Natural killer cell (primary cell): ENCODE measurements at regions not wholly inside any gene's neighbourhood (a gene's known extent, or its start where the extent isn't known, plus 50 kb on each side); places are given as distances from the start of the nearest gene placed in this dataset.

Experiments used
- ATAC-seq, 3 donors: fragments of 150-1000 bp in 2 of 3; fragments of 200-7000 bp in 1 of 3; cut with Tn5 transposase; 1 replicate in 1 of 3; 2 replicates in 2 of 3; pipeline ENCODE4 v1.10.0; 2021; ENCODE audit warnings: mild to moderate bottlenecking in 2 of 3, moderate library complexity in 2 of 3
- DNase-seq, 2 donors: peaks; one replicate each; pipeline versions ENCODE4 v3.0.0 to v3.0.0-alpha.2; 2013 to 2021; ENCODE audit warnings: mixed read lengths in 1 of 2
- H3K27ac ChIP-seq: one replicate; pipeline ENCODE4 v1.5.1; 2013; ENCODE audit warnings: mild to moderate bottlenecking, low read length
- H3K27me3 ChIP-seq: one replicate; pipeline ENCODE4 v1.6.1; 2013; ENCODE audit warnings: low read length; ENCODE audit not compliant: control insufficient read depth, insufficient read depth
- H3K36me3 ChIP-seq: one replicate; pipeline ENCODE4 v1.6.1; 2013; ENCODE audit warnings: low read length; ENCODE audit not compliant: control insufficient read depth, insufficient read depth
- H3K4me1 ChIP-seq: one replicate; pipeline ENCODE4 v1.6.1; 2013; ENCODE audit warnings: low read length; ENCODE audit not compliant: control insufficient read depth, insufficient read depth
- H3K4me3 ChIP-seq: one replicate; pipeline ENCODE4 v1.5.1; 2013; ENCODE audit warnings: low read length
- H3K9me3 ChIP-seq: one replicate; pipeline ENCODE4 v1.6.1; 2013; ENCODE audit warnings: low read length; ENCODE audit not compliant: control insufficient read depth, insufficient read depth
- H3K27ac Mint-ChIP-seq, 2 donors: one replicate each; pipeline ENCODE4 v1.8.0; 2022; ENCODE audit warnings: mild to moderate bottlenecking in 2 of 2, mixed read lengths in 2 of 2, moderate library complexity in 1 of 2
- H3K27me3 Mint-ChIP-seq, 2 donors: one replicate each; pipeline ENCODE4 v1.8.0; 2022; ENCODE audit warnings: low read depth in 2 of 2, mixed read lengths in 2 of 2
- H3K36me3 Mint-ChIP-seq: one replicate; pipeline ENCODE4 v1.8.0; 2022; ENCODE audit warnings: mixed read lengths
- H3K4me1 Mint-ChIP-seq, 2 donors: one replicate each; pipeline ENCODE4 v1.8.0; 2022; ENCODE audit warnings: mixed read lengths in 2 of 2
- H3K4me3 Mint-ChIP-seq: one replicate; pipeline ENCODE4 v1.8.0; 2022; ENCODE audit warnings: mild to moderate bottlenecking, moderate library complexity, mixed read lengths
- H3K9me3 Mint-ChIP-seq, 2 donors: one replicate each; pipeline ENCODE4 v1.8.0; 2022; ENCODE audit warnings: mixed read lengths in 2 of 2
- WGBS: methylation state at CpG from one replicate; pipeline ENCODE4 v1.1.7; 2013; ENCODE audit warnings: missing lambda C conversion rate; ENCODE audit not compliant: insufficient coverage; 5-methylcytosine and 5-hydroxymethylcytosine counted together
- intact Hi-C: fragments of 100-400 bp; cut with micrococcal nuclease; formaldehyde crosslinking; loops from one replicate; pipeline ENCODE4 v1.14.2; 2022
- TF ChIP-seq, protein P1 (sequence below): fragments of 200-600 bp; IDR thresholded peaks from one replicate; pipeline ENCODE4 v1.8.0; 2022; ENCODE audit warnings: antibody characterized with exemption

DNA sequence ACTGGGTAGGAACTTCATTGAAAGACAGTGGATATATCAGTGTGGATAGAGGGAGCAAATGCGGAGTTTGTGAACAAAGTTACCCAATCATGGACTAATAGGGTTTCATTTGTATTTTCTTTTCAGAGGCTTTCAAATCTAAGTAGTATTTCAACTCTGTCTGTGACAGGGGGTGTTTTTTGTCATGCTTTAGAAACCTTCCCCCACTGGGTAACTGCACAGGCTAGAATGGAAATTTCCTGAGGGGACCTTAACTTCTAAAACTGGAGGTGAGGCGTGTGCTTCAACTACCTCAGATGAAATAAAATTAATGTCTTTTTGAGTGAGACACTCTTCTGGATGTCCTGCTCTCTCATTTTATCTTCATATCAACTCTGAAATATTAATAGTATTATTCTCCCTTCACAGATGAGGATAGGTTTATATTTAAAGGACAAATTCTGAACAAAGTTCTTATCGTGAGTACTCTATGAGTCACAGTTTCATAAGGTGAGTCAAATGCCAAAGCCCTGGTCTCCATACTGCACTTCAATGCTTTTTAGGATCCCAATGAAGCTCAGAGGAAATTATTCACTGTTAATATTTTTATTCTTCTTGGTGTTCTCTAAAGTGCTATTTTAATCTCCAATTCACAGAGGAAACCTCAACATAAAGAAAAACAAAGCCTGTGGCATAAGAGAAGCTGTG is 770.6 kb downstream of the CCSER2 start:
- no peak overlapping the region for H3K27ac ChIP-seq
- TF ChIP-seq, protein P1, sequence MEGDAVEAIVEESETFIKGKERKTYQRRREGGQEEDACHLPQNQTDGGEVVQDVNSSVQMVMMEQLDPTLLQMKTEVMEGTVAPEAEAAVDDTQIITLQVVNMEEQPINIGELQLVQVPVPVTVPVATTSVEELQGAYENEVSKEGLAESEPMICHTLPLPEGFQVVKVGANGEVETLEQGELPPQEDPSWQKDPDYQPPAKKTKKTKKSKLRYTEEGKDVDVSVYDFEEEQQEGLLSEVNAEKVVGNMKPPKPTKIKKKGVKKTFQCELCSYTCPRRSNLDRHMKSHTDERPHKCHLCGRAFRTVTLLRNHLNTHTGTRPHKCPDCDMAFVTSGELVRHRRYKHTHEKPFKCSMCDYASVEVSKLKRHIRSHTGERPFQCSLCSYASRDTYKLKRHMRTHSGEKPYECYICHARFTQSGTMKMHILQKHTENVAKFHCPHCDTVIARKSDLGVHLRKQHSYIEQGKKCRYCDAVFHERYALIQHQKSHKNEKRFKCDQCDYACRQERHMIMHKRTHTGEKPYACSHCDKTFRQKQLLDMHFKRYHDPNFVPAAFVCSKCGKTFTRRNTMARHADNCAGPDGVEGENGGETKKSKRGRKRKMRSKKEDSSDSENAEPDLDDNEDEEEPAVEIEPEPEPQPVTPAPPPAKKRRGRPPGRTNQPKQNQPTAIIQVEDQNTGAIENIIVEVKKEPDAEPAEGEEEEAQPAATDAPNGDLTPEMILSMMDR = no peak
- H3K4me3 ChIP-seq = no peak overlapping the region
- H3K4me3 Mint-ChIP-seq = no peak overlapping the region
- ATAC-seq (no peak), DNase-seq (no peak)
- no peaks in the 10 kb centered on the region for H3K27me3 Mint-ChIP-seq
- H3K36me3 ChIP-seq = no peaks in the 10 kb centered on the region
- 90% methylated on average over 2 of the region's 3 CpGs for WGBS
- H3K9me3 Mint-ChIP-seq = peaks cover 0 to 5% of the 10 kb centered on the region in 2 donors
- intact Hi-C loops = no loop called here
- no peaks in the 10 kb centered on the region for H3K36me3 Mint-ChIP-seq
- no peaks in the 10 kb centered on the region for H3K4me1 Mint-ChIP-seq
- no peaks in the 10 kb centered on the region for H3K27me3 ChIP-seq
- no peaks in the 10 kb centered on the region for H3K4me1 ChIP-seq
- no peaks in the 10 kb centered on the region for H3K9me3 ChIP-seq
- no peak overlapping the region for H3K27ac Mint-ChIP-seq

DNA sequence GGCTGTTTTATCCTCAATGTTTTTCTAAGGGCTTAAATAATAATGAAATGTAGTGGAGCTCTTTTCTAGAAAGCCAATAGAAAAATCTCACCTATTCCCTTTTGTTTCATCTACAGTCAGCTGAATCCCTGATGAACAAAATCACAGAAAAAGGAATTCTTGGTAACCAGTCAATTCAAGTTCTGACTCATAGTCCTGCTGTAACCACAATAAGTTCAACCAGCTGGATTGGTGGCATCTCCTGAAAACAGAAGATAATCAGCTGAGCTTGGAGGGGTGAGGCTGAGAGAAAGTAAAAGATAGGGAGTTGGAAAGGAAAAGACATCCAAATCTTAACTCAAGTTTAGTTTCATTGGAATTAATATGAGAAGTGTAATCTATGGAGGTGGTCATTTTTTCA is 772.1 kb downstream of the CCSER2 start:
- H3K27ac ChIP-seq = no peak overlapping the region
- DNase-seq = no peak

DNA sequence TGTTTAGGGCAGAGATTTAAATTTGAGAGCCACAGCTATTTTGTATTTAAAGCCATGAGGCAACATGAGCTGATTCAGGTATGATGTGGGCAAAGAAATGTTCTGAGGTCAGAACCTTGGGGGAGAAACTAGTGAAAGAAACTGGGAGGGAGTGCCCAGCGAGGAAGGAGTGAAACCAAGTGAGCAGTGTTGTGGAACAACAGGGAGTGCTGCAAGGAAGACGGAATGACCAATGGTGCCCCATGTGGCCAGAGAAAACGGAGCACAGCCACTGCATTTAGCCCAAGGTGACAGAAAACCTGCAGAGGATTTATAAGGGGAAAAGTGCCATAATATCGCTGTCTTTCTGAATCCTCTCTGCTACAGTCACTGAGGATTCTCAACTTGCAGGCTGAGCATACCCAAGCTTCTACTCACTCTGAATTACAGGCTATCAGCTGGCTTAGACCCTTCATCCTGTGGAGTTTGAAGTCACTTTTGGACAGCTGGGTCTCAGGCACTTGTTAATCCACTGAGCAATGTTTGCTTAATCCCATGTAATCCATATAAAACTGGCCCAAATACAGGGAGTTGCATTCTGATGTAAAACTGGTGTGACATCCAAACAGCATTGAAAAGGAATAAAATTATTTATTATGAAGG is 777.3 kb downstream of the CCSER2 start:
- 70% methylated on average over 4 of the region's 4 CpGs for WGBS
- no peak for ATAC-seq

More for the DNA sequence above, 772.1 kb downstream of the CCSER2 start:
- ATAC-seq = no peak
- H3K27me3 Mint-ChIP-seq = no peaks in the 10 kb centered on the region
- Histone ChIP-seq H3K9me3 (no peaks in the 10 kb centered on the region), H3K4me3 (no peak overlapping the region), H3K4me1 (no peaks in the 10 kb centered on the region), H3K36me3 (no peaks in the 10 kb centered on the region), H3K27me3 (no peaks in the 10 kb centered on the region)
- H3K4me3 Mint-ChIP-seq = no peak overlapping the region
- no peak overlapping the region for H3K27ac Mint-ChIP-seq
- H3K36me3 Mint-ChIP-seq = no peaks in the 10 kb centered on the region
- peaks cover 1 to 6% of the 10 kb centered on the region in 2 donors for H3K9me3 Mint-ChIP-seq
- TF ChIP-seq, protein P1 = no peak
- no peaks in the 10 kb centered on the region for H3K4me1 Mint-ChIP-seq
- intact Hi-C loops = no loop called here

More for the DNA sequence above, 777.3 kb downstream of the CCSER2 start:
- Mint-ChIP-seq H3K27me3 (no peaks in the 10 kb centered on the region), H3K4me1 (no peaks in the 10 kb centered on the region), H3K4me3 (no peak overlapping the region), H3K27ac (no peak overlapping the region), H3K9me3 (peaks cover 3 to 11% of the 10 kb centered on the region in 2 donors), H3K36me3 (no peaks in the 10 kb centered on the region)
- Histone ChIP-seq H3K27ac (no peak overlapping the region), H3K4me1 (no peaks in the 10 kb centered on the region), H3K27me3 (no peaks in the 10 kb centered on the region), H3K9me3 (no peaks in the 10 kb centered on the region), H3K4me3 (no peak overlapping the region), H3K36me3 (no peaks in the 10 kb centered on the region)
- no peak for DNase-seq
- intact Hi-C loops = no loop called here
- TF ChIP-seq, protein P1 = no peak
